DOHH2 (cell line): ENCODE measurements at regions not wholly inside any gene's neighbourhood (a gene's known extent, or its start where the extent isn't known, plus 50 kb on each side); places are given as distances from the start of the nearest gene placed in this dataset.

Experiments used
- H3F3A ChIP-seq: fragments of 200-600 bp; sonication (generic), shearing (Covaris generic); 2 replicates; pipeline ENCODE4 v1.6.0; 2016; ENCODE audit warnings: antibody characterized with exemption, mild to moderate bottlenecking; ENCODE audit not compliant: control insufficient read depth, insufficient read depth
- H3K27ac ChIP-seq: fragments of 200-600 bp; sonication (generic); 2 replicates; pipeline ENCODE4 v1.5.1; 2014; ENCODE audit warnings: low read depth, mild to moderate bottlenecking, low read length, moderate library complexity
- H3K27me3 ChIP-seq: fragments of 200-600 bp; sonication (generic); 2 replicates; pipeline ENCODE4 v1.6.1; 2014; ENCODE audit warnings: mild to moderate bottlenecking, low read length, mixed read lengths; ENCODE audit not compliant: control insufficient read depth
- H3K36me3 ChIP-seq: fragments of 200-600 bp; sonication (generic); 2 replicates; pipeline ENCODE4 v1.6.1; 2014; ENCODE audit warnings: mild to moderate bottlenecking, low read length, moderate library complexity, mixed read lengths; ENCODE audit not compliant: control insufficient read depth
- H3K4me1 ChIP-seq: fragments of 200-600 bp; sonication (generic); 2 replicates; pipeline ENCODE4 v1.6.1; 2014; ENCODE audit warnings: mild to moderate bottlenecking, low read length, mixed read lengths; ENCODE audit not compliant: control insufficient read depth
- H3K4me2 ChIP-seq: fragments of 200-600 bp; sonication (generic); 2 replicates; pipeline ENCODE4 v1.6.0; 2014; ENCODE audit warnings: mild to moderate bottlenecking, low read length, moderate library complexity
- H3K4me3 ChIP-seq: fragments of 200-600 bp; sonication (generic); 2 replicates; pipeline ENCODE4 v1.5.1; 2014; ENCODE audit warnings: mild to moderate bottlenecking, low read length, mixed read lengths
- H3K79me2 ChIP-seq: fragments of 200-600 bp; sonication (generic); 2 replicates; pipeline ENCODE4 v1.6.1; 2014; ENCODE audit warnings: mild to moderate bottlenecking, low read length, mixed read lengths; ENCODE audit not compliant: control insufficient read depth
- H3K9me2 ChIP-seq: fragments of 200-600 bp; sonication (generic); replicated peaks from 2 replicates; pipeline ENCODE4 v1.6.1; 2014; ENCODE audit warnings: mild to moderate bottlenecking, low read length, mixed read lengths; ENCODE audit not compliant: control insufficient read depth
- H3K9me3 ChIP-seq: fragments of 200-600 bp; sonication (generic); 2 replicates; pipeline ENCODE4 v1.6.1; 2014; ENCODE audit warnings: antibody characterized with exemption, low read length, mixed read lengths; ENCODE audit not compliant: control insufficient read depth, insufficient read depth
- H4K20me1 ChIP-seq: fragments of 200-600 bp; sonication (generic); 2 replicates; pipeline ENCODE4 v1.6.0; 2014; ENCODE audit warnings: low read depth, mild to moderate bottlenecking, antibody characterized with exemption, low read length, moderate library complexity; ENCODE audit not compliant: control insufficient read depth, insufficient read depth
- CTCF ChIP-seq: fragments of 200-600 bp; sonication (generic); IDR thresholded peaks from one replicate; pipeline ENCODE4 v1.5.1; 2014; ENCODE audit warnings: antibody characterized with exemption, mild to moderate bottlenecking, low read depth, low read length; ENCODE audit not compliant: poor library complexity, severe bottlenecking
- EZH2phosphoT487 ChIP-seq: fragments of 200-600 bp; sonication (generic); IDR thresholded peaks from 2 replicates; pipeline ENCODE4 v1.6.1; 2017; ENCODE audit warnings: borderline replicate concordance, mild to moderate bottlenecking, antibody characterized with exemption, low read length, moderate library complexity, mixed read lengths

GRCh38 chr9:20227166-20227874, 395.0 kb downstream of the MLLT3 start:
- Histone ChIP-seq H3K27ac (no peak overlapping the region), H3F3A (no peaks in the 10 kb centered on the region), H3K4me2 (no peak overlapping the region), H3K9me2 (no peaks in the 10 kb centered on the region; the same call in 1 of the 2 replicates), H3K4me3 (no peak overlapping the region), H3K9me3 (no peaks in the 10 kb centered on the region), H3K4me1 (no peaks in the 10 kb centered on the region), H4K20me1 (no peaks in the 10 kb centered on the region), H3K27me3 (no peaks in the 10 kb centered on the region), H3K79me2 (no peaks in the 10 kb centered on the region), H3K36me3 (no peaks in the 10 kb centered on the region)
- no peak for TF ChIP-seq EZH2phosphoT487
- no peak for TF ChIP-seq CTCF

- Histone ChIP-seq H3K9me3 (no peaks in the 10 kb centered on the region), H3K79me2 (no peaks in the 10 kb centered on the region), H3K36me3 (no peaks in the 10 kb centered on the region), H3K4me3 (no peak overlapping the region), H3K27ac (no peak overlapping the region), H3K4me1 (no peaks in the 10 kb centered on the region), H3K9me2 (no peaks in the 10 kb centered on the region; the same call in 1 of the 2 replicates), H4K20me1 (no peaks in the 10 kb centered on the region), H3K27me3 (no peaks in the 10 kb centered on the region), H3K4me2 (no peak overlapping the region), H3F3A (no peaks in the 10 kb centered on the region)
- TF ChIP-seq EZH2phosphoT487: no peak
- TF ChIP-seq CTCF: no peak
These were observed 396.0 kb downstream of the MLLT3 start for GRCh38 chr9:20226345-20226744.

GRCh38 chr9:20225826-20226225, 396.5 kb downstream of the MLLT3 start:
- TF ChIP-seq CTCF (no peak), EZH2phosphoT487 (no peak)

More at GRCh38 chr9:20225826-20226225, 396.5 kb downstream of the MLLT3 start:
- Histone ChIP-seq H3K9me2 (no peaks in the 10 kb centered on the region; the same call in 1 of the 2 replicates), H3F3A (no peaks in the 10 kb centered on the region), H3K9me3 (no peaks in the 10 kb centered on the region), H4K20me1 (no peaks in the 10 kb centered on the region), H3K4me2 (no peak overlapping the region), H3K79me2 (no peaks in the 10 kb centered on the region), H3K36me3 (no peaks in the 10 kb centered on the region), H3K4me3 (no peak overlapping the region), H3K27me3 (no peaks in the 10 kb centered on the region), H3K27ac (no peak overlapping the region), H3K4me1 (no peaks in the 10 kb centered on the region)
